GM19239 (cell line): ENCODE measurements at regions not wholly inside any gene's neighbourhood (a gene's known extent, or its start where the extent isn't known, plus 50 kb on each side); places are given as distances from the start of the nearest gene placed in this dataset.
"Not testable (repeated sequence)": the region's sequence is repeated elsewhere in the genome, so short reads cannot be mapped to it uniquely, and the experiment has no call there.

Experiments
- DNase-seq: peaks from one replicate; pipeline ENCODE4 v3.0.0; 2011; ENCODE audit warnings: low spot score; ENCODE audit not compliant: insufficient read length
- FAIRE-seq: peaks from 2 replicates; lab custom pipeline; 2011; peaks lifted over from hg19 to GRCh38; lab: Jason Lieb, UNC

- FAIRE-seq: no peak
These were observed 668.1 kb downstream of the RAPGEF2 start for GRCh38 chr4:159770969-159771368.

GRCh38 chr4:159776961-159777360 lies 674.1 kb downstream of the RAPGEF2 start:
- FAIRE-seq (no peak), DNase-seq (no peak)

More at GRCh38 chr4:159770969-159771368, 668.1 kb downstream of the RAPGEF2 start:
- no peak for DNase-seq

- FAIRE-seq (no peak), DNase-seq (no peak)
These were observed 674.8 kb downstream of the RAPGEF2 start for GRCh38 chr4:159777689-159778088.

GRCh38 chr4:159778298-159778697 lies 675.4 kb downstream of the RAPGEF2 start:
- no peak for DNase-seq

GRCh38 chr4:159779716-159780115 lies 676.8 kb downstream of the RAPGEF2 start:
- FAIRE-seq (no peak), DNase-seq (no peak)

More at GRCh38 chr4:159778298-159778697, 675.4 kb downstream of the RAPGEF2 start:
- no peak for FAIRE-seq

GRCh38 chr4:159780196-159780922 lies 677.5 kb downstream of the RAPGEF2 start:
- no peak for DNase-seq
- no peak for FAIRE-seq

- FAIRE-seq (no peak), DNase-seq (no peak)
These were observed 685.0 kb downstream of the RAPGEF2 start for GRCh38 chr4:159787901-159788300.

- DNase-seq (no peak), FAIRE-seq (no peak)
These were observed 688.5 kb downstream of the RAPGEF2 start for GRCh38 chr4:159791334-159791733.

- FAIRE-seq: not testable (repeated sequence)
These were observed 701.7 kb downstream of the RAPGEF2 start for GRCh38 chr4:159804592-159804991.

GRCh38 chr4:159823743-159824142 lies 720.9 kb downstream of the RAPGEF2 start:
- DNase-seq: no peak
- FAIRE-seq: no peak

More at GRCh38 chr4:159804592-159804991, 701.7 kb downstream of the RAPGEF2 start:
- DNase-seq: not testable (repeated sequence)

GRCh38 chr4:159828687-159829086 lies 725.8 kb downstream of the RAPGEF2 start:
- FAIRE-seq: no peak
- DNase-seq: no peak

GRCh38 chr4:159829184-159829583 lies 726.3 kb downstream of the RAPGEF2 start:
- FAIRE-seq (no peak), DNase-seq (no peak)

- FAIRE-seq (no peak), DNase-seq (no peak)
These were observed 734.2 kb downstream of the RAPGEF2 start for GRCh38 chr4:159837071-159837470.

- DNase-seq: no peak
- FAIRE-seq: no peak
These were observed 752.9 kb downstream of the RAPGEF2 start for GRCh38 chr4:159855731-159856130.

- FAIRE-seq (no peak), DNase-seq (no peak)
These were observed 753.6 kb downstream of the RAPGEF2 start for GRCh38 chr4:159856451-159856850.

- no peak for FAIRE-seq
- DNase-seq: no peak
These were observed 756.8 kb downstream of the RAPGEF2 start for GRCh38 chr4:159859656-159860148.

- FAIRE-seq (no peak), DNase-seq (no peak)
These were observed 758.1 kb downstream of the RAPGEF2 start for GRCh38 chr4:159860945-159861344.

- no peak for DNase-seq
- no peak for FAIRE-seq
These were observed 761.5 kb downstream of the RAPGEF2 start for GRCh38 chr4:159864337-159864736.

- DNase-seq: no peak
- no peak for FAIRE-seq
These were observed 764.8 kb downstream of the RAPGEF2 start for GRCh38 chr4:159867673-159868072.

- not testable (repeated sequence) for DNase-seq, FAIRE-seq
These were observed 766.1 kb downstream of the RAPGEF2 start for GRCh38 chr4:159868936-159869335.

GRCh38 chr4:159871141-159871540 lies 768.3 kb downstream of the RAPGEF2 start:
- no peak for DNase-seq
- no peak for FAIRE-seq

GRCh38 chr4:159881158-159881557 lies 778.3 kb downstream of the RAPGEF2 start:
- FAIRE-seq: no peak
- DNase-seq: no peak
